HFFc6 (cell line): ENCODE measurements at regions not wholly inside any gene's neighbourhood (a gene's known extent, or its start where the extent isn't known, plus 50 kb on each side); places are given as distances from the start of the nearest gene placed in this dataset.

Source experiments
- DNase-seq: peaks from one replicate; pipeline ENCODE4 v3.0.0-alpha.2; 2018
- H3K27ac Mint-ChIP-seq: 2 replicates; pipeline ENCODE4 v1.8.0; 2020; ENCODE audit warnings: mild to moderate bottlenecking, mixed read lengths
- H3K27me3 Mint-ChIP-seq: 2 replicates; pipeline ENCODE4 v1.8.0; 2021; ENCODE audit warnings: mild to moderate bottlenecking, moderate library complexity, mixed read lengths; ENCODE audit not compliant: insufficient read depth
- H3K36me3 Mint-ChIP-seq: 2 replicates; pipeline ENCODE4 v1.8.0; 2021; ENCODE audit warnings: low read depth, mixed read lengths
- H3K4me1 Mint-ChIP-seq: 2 replicates; pipeline ENCODE4 v1.8.0; 2020; ENCODE audit warnings: low read depth, mixed read lengths
- H3K4me3 Mint-ChIP-seq: 2 replicates; pipeline ENCODE4 v1.8.0; 2020; ENCODE audit warnings: mild to moderate bottlenecking, moderate library complexity, mixed read lengths
- H3K9me3 Mint-ChIP-seq: 2 replicates; pipeline ENCODE4 v1.8.0; 2020; ENCODE audit warnings: mild to moderate bottlenecking, mixed read lengths
- CTCF ChIP-seq: fragments of 200-600 bp; sonication (generic); IDR thresholded peaks from 2 replicates; pipeline ENCODE4 v1.5.0; 2021; ENCODE audit warnings: antibody characterized with exemption, mild to moderate bottlenecking

- H3K27ac Mint-ChIP-seq = no peak overlapping the region
- no peaks in the 10 kb centered on the region for H3K36me3 Mint-ChIP-seq
- no peak for TF ChIP-seq CTCF
- H3K27me3 Mint-ChIP-seq = no peaks in the 10 kb centered on the region; the same call in 1 of the 2 replicates
- H3K4me3 Mint-ChIP-seq = no peak overlapping the region
- no peak for DNase-seq
- H3K4me1 Mint-ChIP-seq = peaks cover 16% of the 10 kb centered on the region
- no peaks in the 10 kb centered on the region for H3K9me3 Mint-ChIP-seq
These were observed 211.0 kb downstream of the SNX18 start for GRCh38 chr5:54728588-54728915.

DNA sequence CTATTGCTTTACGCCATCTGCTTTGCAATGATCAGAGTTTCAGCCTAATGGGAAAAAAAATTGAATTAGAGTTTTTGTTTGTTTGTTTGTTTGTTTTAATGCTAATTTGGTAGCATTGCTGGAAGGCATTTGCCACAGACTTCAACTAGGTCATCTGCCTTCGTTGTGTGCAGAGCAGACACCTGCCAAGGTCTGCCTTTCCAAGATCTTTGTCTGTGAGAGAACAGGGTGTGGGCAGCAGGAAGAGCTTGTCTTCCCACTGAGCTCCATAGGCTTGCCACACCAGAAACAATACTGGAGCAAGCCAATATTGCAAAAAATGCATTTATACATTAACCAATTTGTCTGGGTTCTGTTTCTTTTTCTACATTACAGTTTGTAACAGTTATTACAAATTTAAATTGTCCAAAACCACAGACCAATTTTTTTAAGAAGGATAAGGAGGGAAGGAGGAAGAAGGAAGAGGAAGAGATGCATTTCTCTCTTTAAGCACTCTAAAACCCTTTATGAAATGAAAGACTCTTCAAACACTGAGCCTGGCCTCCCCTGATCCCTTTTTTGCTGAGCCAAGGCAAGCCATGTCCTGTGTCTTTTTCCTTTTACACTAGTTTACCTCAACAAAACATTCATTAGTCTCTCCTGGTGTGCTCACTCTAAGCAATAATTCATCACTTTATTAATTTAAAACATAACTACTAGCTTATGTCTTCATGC, 210.5 kb downstream of the SNX18 start:
- no peaks in the 10 kb centered on the region; the same call in 1 of the 2 replicates for H3K27me3 Mint-ChIP-seq
- H3K36me3 Mint-ChIP-seq = no peaks in the 10 kb centered on the region
- TF ChIP-seq CTCF = no peak
- H3K4me3 Mint-ChIP-seq = no peak overlapping the region
- DNase-seq = no peak
- no peaks in the 10 kb centered on the region for H3K9me3 Mint-ChIP-seq
- no peak overlapping the region for H3K27ac Mint-ChIP-seq
- peaks cover 21% of the 10 kb centered on the region for H3K4me1 Mint-ChIP-seq

- Mint-ChIP-seq H3K36me3 (no peaks in the 10 kb centered on the region), H3K4me1 (peaks cover 34% of the 10 kb centered on the region), H3K27ac (peak overlapping the region; percentile 20; the same call in 1 of the 2 replicates), H3K4me3 (no peak overlapping the region), H3K27me3 (no peaks in the 10 kb centered on the region; the same call in none of the 2 replicates), H3K9me3 (no peaks in the 10 kb centered on the region)
- DNase-seq = no peak
- no peak for TF ChIP-seq CTCF
These were observed 208.1 kb downstream of the SNX18 start for GRCh38 chr5:54725391-54726280.

DNA sequence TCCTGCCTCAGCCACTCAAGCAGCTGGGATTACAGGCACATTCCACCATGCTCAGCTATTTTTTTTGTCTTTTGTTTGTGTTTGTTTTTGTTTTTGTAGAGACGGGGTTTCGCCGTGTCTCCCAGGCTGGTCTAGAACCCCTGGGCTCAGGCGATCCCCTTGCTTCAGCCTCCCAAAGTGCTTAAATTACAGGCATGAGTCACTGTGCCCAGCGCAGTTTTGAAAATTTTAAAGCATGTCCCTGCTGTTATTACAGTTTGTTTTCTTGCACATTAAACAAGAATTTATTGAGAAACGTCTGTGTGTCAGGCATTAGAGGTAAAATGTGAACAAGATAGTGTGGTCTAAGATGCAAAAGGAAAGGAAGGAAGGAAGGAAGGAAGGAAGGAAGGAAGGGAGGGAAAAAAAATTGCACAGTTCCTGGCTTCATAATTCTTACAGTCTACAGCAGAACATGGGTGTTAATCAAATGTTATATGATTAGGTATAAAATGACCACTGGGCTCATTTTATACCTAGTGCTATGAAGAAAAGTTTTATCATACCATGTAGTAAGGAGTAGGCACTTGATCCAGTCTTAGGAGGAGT, 205.4 kb downstream of the SNX18 start:
- peaks cover 56% of the 10 kb centered on the region for H3K4me1 Mint-ChIP-seq
- no peak overlapping the region for H3K4me3 Mint-ChIP-seq

More for the DNA sequence above, 205.4 kb downstream of the SNX18 start:
- no peak for TF ChIP-seq CTCF
- H3K27ac Mint-ChIP-seq = peak overlapping the region; percentile 43
- peaks cover 2% of the 10 kb centered on the region for H3K27me3 Mint-ChIP-seq
- DNase-seq = peak; percentile 45
- no peaks in the 10 kb centered on the region for H3K9me3 Mint-ChIP-seq
- no peaks in the 10 kb centered on the region for H3K36me3 Mint-ChIP-seq
